ENCODE measurements at regions not wholly inside any gene's neighbourhood (a gene's known extent, or its start where the extent isn't known, plus 50 kb on each side); places are given as distances from the start of the nearest gene placed in this dataset.

DNA sequence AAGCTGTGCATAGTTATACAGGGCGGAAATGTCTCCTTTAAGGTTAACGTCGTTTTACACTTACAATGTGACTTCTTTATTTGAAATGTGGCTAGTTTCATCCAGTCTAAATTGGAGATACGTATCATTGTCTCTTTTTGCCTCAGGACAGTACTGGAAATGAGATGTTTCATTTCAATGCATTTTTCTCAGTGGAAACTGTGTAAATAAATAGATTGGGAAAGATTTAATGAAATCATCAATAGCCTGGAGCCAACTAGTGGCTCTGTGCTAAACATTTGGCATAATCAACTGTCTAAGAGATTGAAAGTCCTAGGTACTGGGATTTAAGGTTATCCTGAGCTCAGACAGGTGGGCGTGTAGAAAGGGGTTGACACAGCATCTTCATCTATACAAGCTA lies 691.5 kb upstream of the CCDC54 start:
- TF ChIP-seq, protein P1, sequence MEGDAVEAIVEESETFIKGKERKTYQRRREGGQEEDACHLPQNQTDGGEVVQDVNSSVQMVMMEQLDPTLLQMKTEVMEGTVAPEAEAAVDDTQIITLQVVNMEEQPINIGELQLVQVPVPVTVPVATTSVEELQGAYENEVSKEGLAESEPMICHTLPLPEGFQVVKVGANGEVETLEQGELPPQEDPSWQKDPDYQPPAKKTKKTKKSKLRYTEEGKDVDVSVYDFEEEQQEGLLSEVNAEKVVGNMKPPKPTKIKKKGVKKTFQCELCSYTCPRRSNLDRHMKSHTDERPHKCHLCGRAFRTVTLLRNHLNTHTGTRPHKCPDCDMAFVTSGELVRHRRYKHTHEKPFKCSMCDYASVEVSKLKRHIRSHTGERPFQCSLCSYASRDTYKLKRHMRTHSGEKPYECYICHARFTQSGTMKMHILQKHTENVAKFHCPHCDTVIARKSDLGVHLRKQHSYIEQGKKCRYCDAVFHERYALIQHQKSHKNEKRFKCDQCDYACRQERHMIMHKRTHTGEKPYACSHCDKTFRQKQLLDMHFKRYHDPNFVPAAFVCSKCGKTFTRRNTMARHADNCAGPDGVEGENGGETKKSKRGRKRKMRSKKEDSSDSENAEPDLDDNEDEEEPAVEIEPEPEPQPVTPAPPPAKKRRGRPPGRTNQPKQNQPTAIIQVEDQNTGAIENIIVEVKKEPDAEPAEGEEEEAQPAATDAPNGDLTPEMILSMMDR (IDR thresholded peaks at IDR 0.05) = no peak
- no peak for TF ChIP-seq EZH2 (IDR thresholded peaks at IDR 0.05)

Data from neural progenitor cell (in vitro differentiated cells).